Pancreas (tissue), 10 donors: ENCODE measurements at regions not wholly inside any gene's neighbourhood (a gene's known extent, or its start where the extent isn't known, plus 50 kb on each side); places are given as distances from the start of the nearest gene placed in this dataset.

Experiments used
- ATAC-seq, 4 donors: fragments of 200-7000 bp; cut with Tn5 transposase; one replicate each; pipeline versions ENCODE4 v1.8.0 to v1.9.1; 2020; ENCODE audit warnings: mild to moderate bottlenecking in 4 of 4, moderate library complexity in 4 of 4
- DNase-seq, 6 donors: peaks; one replicate each; pipeline ENCODE4 v3.0.0-alpha.2; 2020
- FAIRE-seq: peaks from 2 replicates; lab custom pipeline; 2012; peaks lifted over from hg19 to GRCh38; lab: Jason Lieb, UNC
- H3K27ac ChIP-seq, 4 donors: fragments of 200-600 bp; sonication (generic); 1 replicate in 3 of 4; 2 replicates in 1 of 4; pipeline versions ENCODE4 v1.5.0 to v1.8.0; 2020
- H3K27me3 ChIP-seq, 4 donors: fragments of 200-600 bp; one replicate each; pipeline ENCODE4 v1.8.0; 2021
- H3K36me3 ChIP-seq, 3 donors: fragments of 200-600 bp; sonication (generic) in 1 of 3; one replicate each; pipeline versions ENCODE4 v1.5.0 to v1.8.0; 2020 to 2021
- H3K4me1 ChIP-seq, 3 donors: fragments of 200-600 bp; one replicate each; pipeline ENCODE4 v1.8.0; 2021
- H3K4me3 ChIP-seq, 4 donors: fragments of 200-600 bp; sonication (generic) in 2 of 4; one replicate each; pipeline versions ENCODE4 v1.5.0 to v1.8.0; 2020 to 2021
- H3K9me3 ChIP-seq, 4 donors: fragments of 200-600 bp; one replicate each; pipeline ENCODE4 v1.8.0; 2021
- CTCF ChIP-seq, 4 donors: fragments of 200-600 bp; sonication (generic) in 3 of 4; IDR thresholded peaks; one replicate each; pipeline versions ENCODE4 v1.5.0 to v1.8.0; 2021; ENCODE audit warnings: antibody characterized with exemption in 4 of 4
- WGBS, 2 donors: extraction: QIAGEN DNeasy Blood & Tissue Kit; methylation state at CpG; one replicate each; pipeline ENCODE4 v1.1.7; 2013; 5-methylcytosine and 5-hydroxymethylcytosine counted together
- intact Hi-C, 3 donors: fragments of 100-400 bp; cut with DNase I; formaldehyde crosslinking; loops; one replicate each; pipeline versions ENCODE4 v1.11.1 to v1.14.2; 2022
- donor health status: healthy with polysubstance abuse.
- donor health status: DM: no; HTN: no; CAD: no; lungs with moderate emphysema.
- donor health status: DM: no; HTN: no; CAD: no.
- donor health status: control.
- donor health status: control.
- donor health status: Bipolar disorder and iron deficiency.
- donor health status: DM: yes; HTN: yes; CAD: no.
- donor health status: DM: no; HTN: no; CAD: no.
- donor health status: DM: no; HTN: no; CAD: no.
- donor health status: DM: yes; HTN: yes; CAD: no.

- H3K27ac ChIP-seq, result no peak overlapping the region
- intact Hi-C loops, result no loop called here
- TF ChIP-seq CTCF (IDR thresholded peaks at IDR 0.05), result no peak
- WGBS, 2 donors, result 69 to 77% methylated on average over 3 of the region's 3 CpGs
- FAIRE-seq (no peak), DNase-seq (no peak), ATAC-seq (no peak)
- H3K4me1 ChIP-seq, result no peaks in the 10 kb centered on the region
- H3K4me3 ChIP-seq, result no peak overlapping the region
- no peaks in the 10 kb centered on the region for H3K27me3 ChIP-seq
- no peaks in the 10 kb centered on the region for H3K9me3 ChIP-seq
- H3K36me3 ChIP-seq, result no peaks in the 10 kb centered on the region
Measured at GRCh38 chr7:86339051-86339450, 304.7 kb upstream of the GRM3 start.

DNA sequence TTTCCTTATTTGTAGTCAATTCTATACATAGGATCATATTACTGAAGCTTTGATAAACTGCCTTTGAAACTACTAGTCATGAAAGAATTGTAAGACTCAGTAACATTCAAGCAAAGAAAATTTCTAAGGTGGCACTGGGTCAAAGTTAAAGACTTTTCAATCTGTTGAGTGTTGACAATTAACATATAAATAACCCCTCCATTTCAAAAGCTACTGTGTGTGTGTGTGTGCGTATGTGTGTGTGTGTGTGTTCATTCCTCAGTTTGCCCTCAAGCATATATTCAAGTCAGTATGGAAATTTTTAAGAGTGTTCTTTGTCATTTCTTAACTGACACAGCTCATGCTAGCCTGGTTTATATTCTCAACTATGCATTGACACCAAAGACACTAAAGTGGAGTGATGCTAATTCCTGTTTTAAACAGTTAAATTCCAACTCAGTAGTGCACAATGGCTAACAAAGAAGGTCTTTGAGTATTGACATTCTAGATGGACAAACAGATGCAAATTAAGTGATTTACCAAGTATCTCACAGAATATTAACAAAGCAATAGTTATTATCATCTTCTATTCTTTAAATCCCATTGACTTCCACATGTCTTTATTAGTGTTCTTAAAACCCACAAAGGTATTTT, 314.8 kb upstream of the GRM3 start:
- H3K9me3 ChIP-seq, result no peaks in the 10 kb centered on the region
- FAIRE-seq (no peak), DNase-seq (no peak), ATAC-seq (no peak)
- no peaks in the 10 kb centered on the region for H3K27me3 ChIP-seq
- H3K27ac ChIP-seq, result no peak overlapping the region
- intact Hi-C loops, result no loop called here
- TF ChIP-seq CTCF (IDR thresholded peaks at IDR 0.05), result no peak
- no peaks in the 10 kb centered on the region for H3K36me3 ChIP-seq
- no peak overlapping the region for H3K4me3 ChIP-seq
- no peaks in the 10 kb centered on the region for H3K4me1 ChIP-seq
- 0 to 37% methylated on average over 1 of the region's 1 CpG for WGBS, 2 donors

DNA sequence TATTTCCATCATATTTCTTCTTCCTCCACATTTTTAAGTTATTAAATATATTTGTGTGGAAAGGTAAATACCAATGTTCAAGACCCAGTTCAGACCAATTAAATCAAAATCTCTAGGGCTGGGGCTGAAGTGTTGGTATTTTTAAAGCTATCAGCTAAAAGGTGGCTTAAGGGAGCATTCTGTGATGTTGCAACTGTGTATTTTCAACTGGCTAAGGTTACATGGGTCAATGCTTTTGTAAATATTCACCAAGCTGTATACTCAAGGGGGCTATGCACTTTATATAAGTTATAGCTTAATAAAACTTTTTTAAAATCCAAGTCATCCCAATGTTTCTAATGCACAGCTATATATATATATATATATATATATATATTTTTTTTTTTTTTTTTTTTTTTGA, 316.9 kb upstream of the GRM3 start:
- H3K27me3 ChIP-seq, result no peaks in the 10 kb centered on the region
- no peaks in the 10 kb centered on the region for H3K36me3 ChIP-seq
- H3K27ac ChIP-seq, result no peak overlapping the region
- FAIRE-seq, result no peak
- no peak for ATAC-seq
- intact Hi-C loops, result no loop called here
- H3K4me1 ChIP-seq, result no peaks in the 10 kb centered on the region
- no peak for TF ChIP-seq CTCF (IDR thresholded peaks at IDR 0.05)
- no peaks in the 10 kb centered on the region for H3K9me3 ChIP-seq
- DNase-seq, result no peak
- H3K4me3 ChIP-seq, result no peak overlapping the region

- ATAC-seq, result no peak
- Histone ChIP-seq H3K9me3 (no peaks in the 10 kb centered on the region), H3K4me3 (no peak overlapping the region), H3K27me3 (no peaks in the 10 kb centered on the region), H3K27ac (no peak overlapping the region), H3K4me1 (no peaks in the 10 kb centered on the region), H3K36me3 (no peaks in the 10 kb centered on the region)
- no peak for FAIRE-seq
- WGBS, 2 donors, result 75 to 87% methylated on average over 1 of the region's 1 CpG
- intact Hi-C loops, result no loop called here
- no peak for DNase-seq
- no peak for TF ChIP-seq CTCF (IDR thresholded peaks at IDR 0.05)
Measured at GRCh38 chr7:86320889-86321288, 322.8 kb upstream of the GRM3 start.

DNA sequence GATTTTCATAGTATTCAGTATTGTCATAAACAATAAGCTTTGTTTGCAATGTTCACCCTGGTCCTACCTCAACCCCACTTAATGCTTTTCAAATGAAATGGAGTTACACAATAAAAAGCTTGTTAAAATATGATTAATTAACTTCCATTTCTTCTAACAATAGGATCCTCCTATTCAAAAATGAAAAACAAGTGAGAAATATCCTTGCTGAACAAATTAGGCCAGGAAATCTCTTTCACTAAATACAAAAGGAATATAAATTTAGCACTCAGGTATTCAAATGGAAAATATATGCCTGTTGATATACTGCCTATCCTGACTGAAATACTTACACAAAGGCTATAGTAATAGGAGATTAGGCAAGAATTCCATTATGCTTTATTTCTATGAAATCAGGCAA, 323.4 kb upstream of the GRM3 start:
- DNase-seq (no peak), FAIRE-seq (no peak), ATAC-seq (no peak)
- Histone ChIP-seq H3K27ac (no peak overlapping the region), H3K36me3 (no peaks in the 10 kb centered on the region), H3K4me3 (no peak overlapping the region), H3K4me1 (no peaks in the 10 kb centered on the region), H3K27me3 (no peaks in the 10 kb centered on the region), H3K9me3 (no peaks in the 10 kb centered on the region)
- intact Hi-C loops, result no loop called here
- no peak for TF ChIP-seq CTCF (IDR thresholded peaks at IDR 0.05)
